ENCODE measurements at regions not wholly inside any gene's neighbourhood (a gene's known extent, or its start where the extent isn't known, plus 50 kb on each side); places are given as distances from the start of the nearest gene placed in this dataset.
A peak's percentile ranks its signal among the peaks of the same experiment; 100 is the strongest.

DNA sequence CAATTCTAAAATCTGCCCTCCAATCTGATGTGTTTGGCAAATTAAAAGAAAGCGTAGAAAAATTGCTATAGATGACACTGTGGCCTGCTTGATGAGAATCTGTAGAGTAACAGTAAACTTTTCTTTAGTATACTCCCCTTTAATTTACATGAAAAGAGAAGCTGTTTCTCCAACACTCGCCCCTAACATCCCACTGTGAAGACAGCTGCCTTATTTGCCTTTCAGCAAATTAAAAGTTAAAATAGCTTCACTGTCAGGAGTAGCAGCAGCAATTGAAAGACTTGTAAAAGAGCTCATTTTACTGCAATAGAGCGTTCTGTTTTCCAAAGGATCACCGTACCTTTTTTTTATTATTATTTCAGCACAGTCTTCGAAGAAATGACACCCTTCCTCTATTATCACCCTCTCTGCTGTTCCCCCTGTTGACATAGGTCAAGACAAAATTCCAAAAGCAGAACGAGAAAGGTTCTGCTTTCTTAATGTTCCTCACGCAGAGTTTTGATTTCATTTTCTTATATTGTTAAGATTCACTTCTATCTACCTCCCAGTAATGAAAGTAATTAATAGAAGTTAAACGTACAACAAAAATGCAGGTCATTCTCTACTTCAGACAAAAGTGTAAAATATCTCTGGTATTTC lies 153.5 kb upstream of the USP15 start:
- no peak for DNase-seq (ENCODE audit: low spot score)
- TF ChIP-seq, protein P1, sequence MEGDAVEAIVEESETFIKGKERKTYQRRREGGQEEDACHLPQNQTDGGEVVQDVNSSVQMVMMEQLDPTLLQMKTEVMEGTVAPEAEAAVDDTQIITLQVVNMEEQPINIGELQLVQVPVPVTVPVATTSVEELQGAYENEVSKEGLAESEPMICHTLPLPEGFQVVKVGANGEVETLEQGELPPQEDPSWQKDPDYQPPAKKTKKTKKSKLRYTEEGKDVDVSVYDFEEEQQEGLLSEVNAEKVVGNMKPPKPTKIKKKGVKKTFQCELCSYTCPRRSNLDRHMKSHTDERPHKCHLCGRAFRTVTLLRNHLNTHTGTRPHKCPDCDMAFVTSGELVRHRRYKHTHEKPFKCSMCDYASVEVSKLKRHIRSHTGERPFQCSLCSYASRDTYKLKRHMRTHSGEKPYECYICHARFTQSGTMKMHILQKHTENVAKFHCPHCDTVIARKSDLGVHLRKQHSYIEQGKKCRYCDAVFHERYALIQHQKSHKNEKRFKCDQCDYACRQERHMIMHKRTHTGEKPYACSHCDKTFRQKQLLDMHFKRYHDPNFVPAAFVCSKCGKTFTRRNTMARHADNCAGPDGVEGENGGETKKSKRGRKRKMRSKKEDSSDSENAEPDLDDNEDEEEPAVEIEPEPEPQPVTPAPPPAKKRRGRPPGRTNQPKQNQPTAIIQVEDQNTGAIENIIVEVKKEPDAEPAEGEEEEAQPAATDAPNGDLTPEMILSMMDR (IDR thresholded peaks at IDR 0.05; ENCODE audit: extremely low read depth, missing control alignments), result no peak

DNA sequence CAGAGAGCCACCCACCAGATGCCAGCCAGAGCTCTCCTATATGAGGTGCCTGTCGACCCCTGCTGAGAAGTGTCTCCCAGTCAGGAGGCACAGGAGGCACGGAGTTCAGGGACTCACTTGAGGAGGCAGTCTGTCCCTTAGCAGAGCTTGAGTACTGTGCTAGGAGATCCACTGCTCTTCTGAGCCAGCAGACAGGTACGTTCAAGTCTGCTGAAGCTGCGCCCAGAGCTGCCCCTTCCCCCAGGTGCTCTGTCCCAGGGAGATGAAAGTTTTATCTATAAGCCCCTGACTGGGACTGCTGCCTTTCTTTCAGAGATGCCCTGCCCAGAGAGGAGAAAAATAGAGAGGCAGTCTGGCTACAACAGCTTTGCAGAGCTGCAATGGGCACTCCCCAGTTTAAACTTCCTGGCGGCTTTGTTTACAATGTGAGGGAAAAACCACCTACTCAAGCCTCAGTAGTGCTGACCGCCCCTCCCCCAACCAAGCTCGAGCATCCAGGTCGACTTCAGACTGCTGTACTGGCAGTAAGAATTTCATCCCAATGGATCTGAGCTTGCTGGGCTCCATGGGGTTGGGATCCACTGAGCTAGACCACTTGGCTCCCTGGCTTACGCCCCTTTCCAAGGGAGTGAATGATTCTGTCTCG lies 146.7 kb upstream of the USP15 start:
- no peak for DNase-seq (ENCODE audit: low spot score)
- TF ChIP-seq, protein P1 (IDR thresholded peaks at IDR 0.05; ENCODE audit: extremely low read depth, missing control alignments), result no peak

DNA sequence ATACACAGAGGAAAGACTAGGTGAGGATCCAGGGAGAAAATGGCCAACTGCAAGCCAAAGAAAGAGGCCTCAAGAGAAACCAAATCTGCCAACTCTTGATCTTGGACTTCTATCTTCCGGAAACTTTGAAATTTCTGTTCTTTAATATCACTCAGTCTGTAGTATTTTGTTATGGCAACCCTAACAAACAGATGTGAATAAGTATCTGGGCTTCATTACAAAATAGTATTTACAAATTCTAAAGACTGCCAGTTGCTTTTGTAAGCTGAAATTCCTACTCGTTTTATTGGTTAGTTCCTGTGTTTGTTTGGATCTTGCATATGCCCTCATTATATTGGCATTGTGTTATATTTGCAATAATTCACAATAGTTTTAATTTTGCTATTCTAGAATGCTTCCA lies 143.2 kb upstream of the USP15 start:
- DNase-seq (ENCODE audit: low spot score), result no peak
- TF ChIP-seq, protein P1 (IDR thresholded peaks at IDR 0.05; ENCODE audit: extremely low read depth, missing control alignments), result no peak

DNA sequence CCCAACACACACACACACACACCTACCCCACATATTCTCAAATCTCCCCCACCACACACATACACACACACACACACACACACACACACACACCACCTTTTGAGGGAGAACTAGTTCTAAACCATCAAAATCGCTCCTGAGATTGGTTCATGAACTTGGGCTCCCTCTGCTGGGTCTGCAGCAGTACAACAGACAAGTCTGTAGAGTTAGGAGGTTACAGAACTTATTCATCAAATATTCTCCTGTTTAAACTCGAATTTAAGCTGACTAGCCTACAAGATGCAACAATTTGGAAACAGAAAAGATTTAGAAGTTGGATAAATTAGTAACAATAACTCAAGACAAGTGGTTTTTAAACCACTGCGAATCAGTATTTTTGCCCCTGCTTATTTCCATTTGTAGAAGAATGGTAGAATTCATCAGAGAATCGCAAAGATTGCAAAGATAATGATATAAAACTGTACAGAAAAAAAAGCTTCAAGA lies 136.4 kb upstream of the USP15 start:
- TF ChIP-seq, protein P1 (IDR thresholded peaks at IDR 0.05; ENCODE audit: extremely low read depth, missing control alignments), result peak; percentile 55
- DNase-seq (ENCODE audit: low spot score), result peak; percentile 16

DNA sequence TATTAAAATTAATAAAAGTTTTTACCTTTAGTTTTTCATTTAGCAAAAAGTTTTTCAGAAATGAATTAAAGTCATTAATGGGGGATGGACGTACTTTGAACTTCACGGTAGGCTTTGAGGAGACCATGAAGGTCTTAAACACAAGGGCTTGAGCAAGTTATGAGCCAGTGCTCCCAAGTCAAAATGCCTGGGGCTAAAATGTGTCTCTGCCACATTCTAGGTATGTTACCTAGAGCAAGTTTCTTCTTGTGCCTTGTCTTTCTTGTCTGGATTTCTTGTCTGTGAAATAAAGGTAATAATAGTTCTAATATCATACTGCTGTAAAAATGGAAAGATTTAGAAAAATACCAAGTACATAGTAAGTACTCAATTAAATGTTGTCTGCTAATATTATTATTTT lies 132.7 kb upstream of the USP15 start:
- DNase-seq (ENCODE audit: low spot score), result no peak
- TF ChIP-seq, protein P1 (IDR thresholded peaks at IDR 0.05; ENCODE audit: extremely low read depth, missing control alignments), result no peak

DNA sequence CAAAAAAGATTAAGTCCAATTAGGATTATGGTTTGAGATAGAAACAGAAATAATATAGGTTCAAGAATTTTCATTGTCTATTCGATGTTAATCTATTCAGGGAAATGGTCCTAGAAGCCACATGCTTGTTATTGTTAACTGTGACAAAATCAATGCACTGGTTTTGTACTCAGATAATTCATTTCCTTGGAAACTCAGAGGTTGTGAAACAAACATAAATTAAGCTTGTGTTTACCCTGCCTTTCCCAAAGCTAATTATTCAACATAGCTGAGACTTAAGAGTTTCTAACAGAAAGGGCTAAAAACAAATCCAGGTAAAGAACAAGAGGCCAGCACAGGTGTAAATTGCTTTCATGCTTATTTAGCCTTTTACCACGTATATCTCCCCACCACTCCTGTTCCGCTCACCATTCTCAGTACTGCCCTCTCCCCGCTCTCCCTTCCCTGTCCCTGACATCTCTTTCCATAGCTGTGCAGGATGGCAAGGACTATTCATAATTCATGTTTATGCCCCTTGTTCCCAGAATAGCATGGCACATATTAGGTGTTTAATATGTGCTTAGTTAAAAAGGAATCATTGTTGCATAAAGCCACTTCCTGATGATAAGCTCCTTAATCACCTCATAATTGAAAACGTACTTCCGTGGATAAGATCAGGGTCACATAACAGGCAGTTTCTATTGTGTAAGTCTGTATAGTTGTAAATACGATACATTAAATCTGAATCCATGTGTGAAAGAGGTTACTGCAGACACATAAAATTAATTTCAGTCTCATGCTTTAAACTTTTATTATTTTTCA lies 131.8 kb upstream of the USP15 start:
- DNase-seq (ENCODE audit: low spot score), result no peak
- TF ChIP-seq, protein P1 (IDR thresholded peaks at IDR 0.05; ENCODE audit: extremely low read depth, missing control alignments), result no peak

DNA sequence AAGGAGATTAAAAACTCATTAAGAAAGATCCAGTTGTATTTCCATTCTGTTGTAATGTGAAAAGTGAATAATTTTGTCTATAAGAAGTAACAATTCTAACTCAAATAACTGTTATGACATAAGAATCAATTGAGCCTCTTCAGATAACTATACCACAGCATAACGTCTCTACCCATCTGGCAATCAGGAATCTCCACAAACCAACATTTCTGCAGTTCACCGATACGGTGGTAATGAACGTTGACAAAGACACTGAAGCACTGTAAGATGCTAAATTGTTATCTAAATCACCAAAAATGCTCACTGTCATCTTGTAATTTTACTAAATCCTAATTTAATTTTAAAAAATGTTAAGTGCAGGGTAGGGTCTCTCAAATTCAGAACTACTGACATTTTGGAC lies 130.9 kb upstream of the USP15 start:
- TF ChIP-seq, protein P1 (IDR thresholded peaks at IDR 0.05; ENCODE audit: extremely low read depth, missing control alignments), result no peak
- DNase-seq (ENCODE audit: low spot score), result no peak

Data from GM20000 (cell line).